ENCODE measurements at regions not wholly inside any gene's neighbourhood (a gene's known extent, or its start where the extent isn't known, plus 50 kb on each side); places are given as distances from the start of the nearest gene placed in this dataset.
"Not testable (repeated sequence)": the region's sequence is repeated elsewhere in the genome, so short reads cannot be mapped to it uniquely, and the experiment has no call there.

- TF ChIP-seq CTCF (IDR thresholded peaks at IDR 0.05; ENCODE audit: low read depth, low read length) = no peak
- no peak for DNase-seq (ENCODE audit: extremely low read depth, low read depth)
Observed at GRCh38 chr12:131596115-131596514, 114.8 kb upstream of the SFSWAP start.

GRCh38 chr12:131597333-131597732 lies 113.6 kb upstream of the SFSWAP start:
- TF ChIP-seq CTCF (IDR thresholded peaks at IDR 0.05; ENCODE audit: low read depth, low read length) = no peak

GRCh38 chr12:131598717-131599116 lies 112.2 kb upstream of the SFSWAP start:
- DNase-seq (ENCODE audit: extremely low read depth, low read depth) = no peak
- no peak for TF ChIP-seq CTCF (IDR thresholded peaks at IDR 0.05; ENCODE audit: low read depth, low read length)

More at GRCh38 chr12:131597333-131597732, 113.6 kb upstream of the SFSWAP start:
- no peak for DNase-seq (ENCODE audit: extremely low read depth, low read depth)

GRCh38 chr12:131599190-131600159 lies 111.4 kb upstream of the SFSWAP start:
- DNase-seq (ENCODE audit: extremely low read depth, low read depth) = no peak
- TF ChIP-seq CTCF (IDR thresholded peaks at IDR 0.05; ENCODE audit: low read depth, low read length) = no peak

GRCh38 chr12:131600160-131600532 lies 110.7 kb upstream of the SFSWAP start:
- no peak for DNase-seq (ENCODE audit: extremely low read depth, low read depth)
- TF ChIP-seq CTCF (IDR thresholded peaks at IDR 0.05; ENCODE audit: low read depth, low read length) = no peak

- DNase-seq (ENCODE audit: extremely low read depth, low read depth) = not testable (repeated sequence)
Observed at GRCh38 chr12:131601499-131601898, 109.4 kb upstream of the SFSWAP start.

- TF ChIP-seq CTCF (IDR thresholded peaks at IDR 0.05; ENCODE audit: low read depth, low read length) = no peak
- no peak for DNase-seq (ENCODE audit: extremely low read depth, low read depth)
Observed at GRCh38 chr12:131603106-131603938, 107.6 kb upstream of the SFSWAP start.
